ENCODE measurements at regions not wholly inside any gene's neighbourhood (a gene's known extent, or its start where the extent isn't known, plus 50 kb on each side); places are given as distances from the start of the nearest gene placed in this dataset.
A peak's percentile ranks its signal among the peaks of the same experiment; 100 is the strongest.
"Not testable (repeated sequence)": the region's sequence is repeated elsewhere in the genome, so short reads cannot be mapped to it uniquely, and the experiment has no call there.

DNA sequence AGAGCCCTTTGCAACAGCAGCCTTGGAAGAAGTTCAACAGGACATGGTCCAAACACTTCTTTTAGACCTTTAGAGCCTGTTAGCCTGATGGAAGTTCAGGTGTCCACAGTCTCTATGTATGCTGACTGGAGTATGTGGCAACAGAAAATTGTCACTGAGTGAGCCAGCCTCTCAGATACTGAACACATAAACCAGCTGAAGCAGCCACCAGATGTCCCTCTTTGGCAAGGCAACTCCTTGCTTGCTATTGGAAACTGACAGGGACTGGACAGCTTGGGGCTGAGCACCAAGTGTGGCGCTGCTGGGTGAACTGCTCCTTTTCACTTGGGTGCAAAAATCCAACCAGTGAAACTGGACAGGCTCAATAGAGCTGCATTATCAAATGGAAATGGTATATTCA is 1344.9 kb downstream of the RPIA start:
- H3K27ac ChIP-seq (ENCODE audit: low read depth in 2 of 2, low read length in 2 of 2); intact Hi-C loops (cut with DNase I); H3K4me1 ChIP-seq (ENCODE audit: control insufficient read depth in 2 of 3, insufficient read depth in 2 of 3, low read depth in 1 of 3, low read length in 3 of 3); H3K9me3 ChIP-seq (ENCODE audit: control insufficient read depth in 2 of 3, insufficient read depth in 1 of 3, low read length in 3 of 3); H3K36me3 ChIP-seq (ENCODE audit: control insufficient read depth in 2 of 3, insufficient read depth in 3 of 3, low read length in 3 of 3); H3K27me3 ChIP-seq (ENCODE audit: control insufficient read depth, insufficient read depth, low read length); H3K4me3 ChIP-seq (ENCODE audit: low read length in 3 of 3); H3K9ac ChIP-seq (ENCODE audit: low read length in 3 of 3); FAIRE-seq: not testable (repeated sequence)
- DNase-seq: peak in 1 of 5 donors; percentile 1

DNA sequence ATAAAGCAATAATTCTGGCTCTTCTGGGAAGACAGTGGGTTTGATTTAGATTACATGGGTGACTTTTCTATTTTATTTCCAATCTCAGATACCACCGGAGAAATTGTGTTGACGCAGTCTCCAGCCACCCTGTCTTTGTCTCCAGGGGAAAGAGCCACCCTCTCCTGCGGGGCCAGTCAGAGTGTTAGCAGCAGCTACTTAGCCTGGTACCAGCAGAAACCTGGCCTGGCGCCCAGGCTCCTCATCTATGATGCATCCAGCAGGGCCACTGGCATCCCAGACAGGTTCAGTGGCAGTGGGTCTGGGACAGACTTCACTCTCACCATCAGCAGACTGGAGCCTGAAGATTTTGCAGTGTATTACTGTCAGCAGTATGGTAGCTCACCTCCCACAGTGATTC is 1347.6 kb downstream of the RPIA start:
- H3K27me3 ChIP-seq (ENCODE audit: control insufficient read depth, insufficient read depth, low read length); H3K36me3 ChIP-seq (ENCODE audit: control insufficient read depth in 2 of 3, insufficient read depth in 3 of 3, low read length in 3 of 3); intact Hi-C loops (cut with DNase I); H3K27ac ChIP-seq (ENCODE audit: low read depth in 2 of 2, low read length in 2 of 2); H3K4me1 ChIP-seq (ENCODE audit: control insufficient read depth in 2 of 3, insufficient read depth in 2 of 3, low read depth in 1 of 3, low read length in 3 of 3); H3K4me3 ChIP-seq (ENCODE audit: low read length in 3 of 3); H3K9me3 ChIP-seq (ENCODE audit: control insufficient read depth in 2 of 3, insufficient read depth in 1 of 3, low read length in 3 of 3); FAIRE-seq; H3K9ac ChIP-seq (ENCODE audit: low read length in 3 of 3); DNase-seq: not testable (repeated sequence)

- FAIRE-seq; intact Hi-C loops (cut with DNase I); H3K27me3 ChIP-seq (ENCODE audit: control insufficient read depth, insufficient read depth, low read length); DNase-seq; H3K9me3 ChIP-seq (ENCODE audit: control insufficient read depth in 2 of 3, insufficient read depth in 1 of 3, low read length in 3 of 3); H3K4me1 ChIP-seq (ENCODE audit: control insufficient read depth in 2 of 3, insufficient read depth in 2 of 3, low read depth in 1 of 3, low read length in 3 of 3); H3K27ac ChIP-seq (ENCODE audit: low read depth in 2 of 2, low read length in 2 of 2); H3K9ac ChIP-seq (ENCODE audit: low read length in 3 of 3); H3K36me3 ChIP-seq (ENCODE audit: control insufficient read depth in 2 of 3, insufficient read depth in 3 of 3, low read length in 3 of 3); H3K4me3 ChIP-seq (ENCODE audit: low read length in 3 of 3): not testable (repeated sequence)
Observed at GRCh38 chr2:90047776-90048175, 1356.3 kb downstream of the RPIA start.

DNA sequence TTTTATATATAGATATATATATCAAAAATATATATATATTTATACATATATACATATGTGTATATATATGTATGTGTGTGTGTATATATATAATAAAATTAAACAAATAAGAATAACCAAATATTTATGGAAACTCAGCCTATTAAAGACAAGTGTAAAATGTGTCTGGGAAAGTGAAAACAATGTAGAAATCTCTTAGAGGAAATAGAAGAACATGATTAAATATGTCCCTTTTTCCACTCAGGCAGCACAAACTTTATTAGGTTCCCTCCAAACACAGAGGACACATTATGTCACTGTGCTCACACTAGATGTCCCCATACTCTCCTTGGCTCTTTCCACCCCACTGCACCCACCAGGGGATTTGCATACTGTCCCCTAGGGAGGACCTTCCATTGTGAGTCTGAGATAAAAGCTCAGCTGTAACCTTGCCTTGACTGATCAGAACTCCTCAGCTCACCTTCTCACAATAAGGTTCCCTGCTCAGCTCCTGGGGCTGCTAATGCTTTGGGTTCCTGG is 1360.7 kb downstream of the RPIA start:
- DNase-seq; H3K36me3 ChIP-seq (ENCODE audit: control insufficient read depth in 2 of 3, insufficient read depth in 3 of 3, low read length in 3 of 3); H3K27me3 ChIP-seq (ENCODE audit: control insufficient read depth, insufficient read depth, low read length); H3K27ac ChIP-seq (ENCODE audit: low read depth in 2 of 2, low read length in 2 of 2); H3K9me3 ChIP-seq (ENCODE audit: control insufficient read depth in 2 of 3, insufficient read depth in 1 of 3, low read length in 3 of 3); intact Hi-C loops (cut with DNase I); H3K4me1 ChIP-seq (ENCODE audit: control insufficient read depth in 2 of 3, insufficient read depth in 2 of 3, low read depth in 1 of 3, low read length in 3 of 3); H3K9ac ChIP-seq (ENCODE audit: low read length in 3 of 3); H3K4me3 ChIP-seq (ENCODE audit: low read length in 3 of 3): not testable (repeated sequence)
- FAIRE-seq: peak; percentile 97

DNA sequence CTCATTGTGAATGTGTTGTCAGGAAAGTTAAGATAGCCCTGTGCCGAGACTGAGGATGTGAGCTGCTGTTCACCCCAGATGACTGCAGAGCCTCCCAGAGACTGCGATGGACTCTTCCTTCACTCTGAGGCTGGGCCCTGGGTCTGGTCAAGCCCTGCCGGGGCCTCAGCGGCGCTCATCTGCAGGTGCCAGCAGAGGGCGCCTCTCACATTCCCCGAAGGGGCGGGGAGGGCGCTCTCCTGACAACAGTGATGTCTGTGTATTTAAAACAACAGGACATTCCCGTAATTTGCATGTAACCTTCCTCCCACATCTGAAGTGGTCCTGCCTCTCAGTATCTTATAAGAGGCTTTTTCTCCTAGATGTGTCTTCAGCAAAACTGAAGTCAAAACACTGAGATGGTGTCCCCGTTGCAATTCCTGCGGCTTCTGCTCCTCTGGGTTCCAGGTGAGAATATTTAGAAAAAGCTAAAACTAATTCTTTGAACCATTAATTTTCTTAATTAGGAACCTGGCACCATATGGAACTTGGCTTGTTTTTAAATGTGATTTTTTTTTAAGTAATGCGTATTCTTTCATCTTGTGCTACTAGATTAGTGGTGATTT is 1377.9 kb downstream of the RPIA start:
- Histone ChIP-seq H3K9ac (ENCODE audit: low read length in 3 of 3) (no peak overlapping the region), H3K36me3 (ENCODE audit: control insufficient read depth in 2 of 3, insufficient read depth in 3 of 3, low read length in 3 of 3) (no peaks in the 10 kb centered on the region), H3K4me1 (ENCODE audit: control insufficient read depth in 2 of 3, insufficient read depth in 2 of 3, low read depth in 1 of 3, low read length in 3 of 3) (no peaks in the 10 kb centered on the region), H3K4me3 (ENCODE audit: low read length in 3 of 3) (no peak overlapping the region), H3K27me3 (ENCODE audit: control insufficient read depth, insufficient read depth, low read length) (no peaks in the 10 kb centered on the region), H3K27ac (ENCODE audit: low read depth in 2 of 2, low read length in 2 of 2) (no peak overlapping the region), H3K9me3 (ENCODE audit: control insufficient read depth in 2 of 3, insufficient read depth in 1 of 3, low read length in 3 of 3) (no peaks in the 10 kb centered on the region)
- intact Hi-C loops (cut with DNase I): no loop called here
- DNase-seq (peak in 4 of 5 donors; percentile 14 to 55 (median 34)), FAIRE-seq (no peak)
- peak; percentile 37 for TF ChIP-seq CTCF (IDR thresholded peaks at IDR 0.05; ENCODE audit: borderline replicate concordance, extremely low read depth, insufficient read depth)

All from kidney (tissue), 13 donors.